Esophagus squamous epithelium (tissue), 4 donors: ENCODE measurements at regions not wholly inside any gene's neighbourhood (a gene's known extent, or its start where the extent isn't known, plus 50 kb on each side); places are given as distances from the start of the nearest gene placed in this dataset.

Experiments
- POLR2A ChIP-seq, 4 donors: fragments of 450-650 bp; IDR thresholded peaks; one replicate each; pipeline ENCODE4 v1.6.1; 2017; ENCODE audit warnings: antibody characterized with exemption in 4 of 4, mild to moderate bottlenecking in 4 of 4, moderate library complexity in 3 of 4
- TF ChIP-seq, protein P1 (sequence below), 6 experiments: fragments of 450-650 bp in 4 of 6; fragments of 200-600 bp in 2 of 6; sonication (generic) in 2 of 6; IDR thresholded peaks; one replicate each; pipeline ENCODE4 v1.5.1; 2016 to 2019; ENCODE audit warnings: antibody characterized with exemption in 6 of 6, mild to moderate bottlenecking in 4 of 6, moderate library complexity in 4 of 6

DNA sequence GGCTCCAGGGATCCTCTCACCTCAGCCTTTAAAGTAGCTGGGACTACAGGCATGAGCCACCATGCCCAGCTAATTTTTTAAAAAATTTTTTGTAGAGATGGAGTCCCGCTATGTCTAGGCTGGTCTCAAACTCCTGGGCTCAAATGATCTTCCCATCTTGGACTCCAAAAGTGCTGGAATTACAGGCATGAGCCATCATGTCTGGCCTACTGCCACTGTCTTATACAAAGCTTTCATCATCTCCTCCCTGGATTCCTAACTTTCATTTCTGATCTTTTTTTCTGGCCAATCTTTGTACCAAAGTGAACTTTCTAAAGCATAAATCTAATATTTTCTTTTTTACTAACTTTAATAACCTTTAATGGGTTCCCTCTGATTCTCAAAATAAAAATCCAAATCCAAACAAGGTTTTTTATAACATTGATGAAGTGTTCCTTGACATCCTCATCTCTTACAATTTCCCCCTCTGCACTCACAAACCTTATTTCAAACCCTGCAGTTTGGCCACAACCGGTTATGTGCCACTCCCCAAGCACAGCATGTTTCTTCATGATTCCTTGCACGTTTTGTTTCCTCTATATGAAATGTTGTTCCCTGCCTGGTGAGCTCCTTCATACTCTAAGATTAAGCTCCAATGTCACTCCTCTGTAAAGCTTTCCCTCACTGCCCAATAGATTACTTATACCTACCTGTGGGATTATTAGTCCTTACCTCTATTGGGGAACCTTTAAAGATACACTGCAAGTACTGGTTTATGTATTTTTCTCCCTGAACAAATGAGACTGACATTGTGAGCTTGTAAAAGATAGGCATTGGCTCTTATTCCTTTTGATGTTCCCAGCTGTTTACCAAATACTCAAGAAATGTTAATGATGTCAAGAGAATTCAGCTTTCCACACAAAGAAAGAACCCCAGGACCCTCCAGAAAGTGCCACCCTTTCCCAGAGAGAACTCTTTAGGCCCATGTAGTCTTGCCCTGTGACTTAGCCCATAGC is 101.7 kb downstream of the HOXA1 start:
- TF ChIP-seq, protein P1, sequence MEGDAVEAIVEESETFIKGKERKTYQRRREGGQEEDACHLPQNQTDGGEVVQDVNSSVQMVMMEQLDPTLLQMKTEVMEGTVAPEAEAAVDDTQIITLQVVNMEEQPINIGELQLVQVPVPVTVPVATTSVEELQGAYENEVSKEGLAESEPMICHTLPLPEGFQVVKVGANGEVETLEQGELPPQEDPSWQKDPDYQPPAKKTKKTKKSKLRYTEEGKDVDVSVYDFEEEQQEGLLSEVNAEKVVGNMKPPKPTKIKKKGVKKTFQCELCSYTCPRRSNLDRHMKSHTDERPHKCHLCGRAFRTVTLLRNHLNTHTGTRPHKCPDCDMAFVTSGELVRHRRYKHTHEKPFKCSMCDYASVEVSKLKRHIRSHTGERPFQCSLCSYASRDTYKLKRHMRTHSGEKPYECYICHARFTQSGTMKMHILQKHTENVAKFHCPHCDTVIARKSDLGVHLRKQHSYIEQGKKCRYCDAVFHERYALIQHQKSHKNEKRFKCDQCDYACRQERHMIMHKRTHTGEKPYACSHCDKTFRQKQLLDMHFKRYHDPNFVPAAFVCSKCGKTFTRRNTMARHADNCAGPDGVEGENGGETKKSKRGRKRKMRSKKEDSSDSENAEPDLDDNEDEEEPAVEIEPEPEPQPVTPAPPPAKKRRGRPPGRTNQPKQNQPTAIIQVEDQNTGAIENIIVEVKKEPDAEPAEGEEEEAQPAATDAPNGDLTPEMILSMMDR (IDR thresholded peaks at IDR 0.05) = no peak
- no peak for TF ChIP-seq POLR2A (IDR thresholded peaks at IDR 0.05)
